ENCODE measurements at regions not wholly inside any gene's neighbourhood (a gene's known extent, or its start where the extent isn't known, plus 50 kb on each side); places are given as distances from the start of the nearest gene placed in this dataset.

DNA sequence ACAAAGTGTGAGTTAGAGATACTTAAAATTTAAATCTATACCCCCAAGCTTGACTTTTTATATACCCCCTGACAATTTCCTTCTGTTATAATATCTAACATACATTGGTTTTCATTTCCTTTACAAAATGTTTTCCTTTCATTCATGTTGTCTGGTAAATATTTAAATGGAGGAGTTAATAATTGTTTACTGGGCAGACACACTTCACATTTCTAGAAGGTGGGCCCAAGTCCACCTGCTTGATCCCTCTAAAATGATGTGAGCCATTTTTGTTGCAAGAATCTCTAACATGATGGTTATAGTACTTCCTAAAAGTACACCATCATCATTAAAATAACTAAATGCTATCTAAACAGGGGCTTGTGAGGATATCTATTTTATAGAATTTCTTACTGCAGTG, 155.9 kb downstream of the FAM174A start:
- no peak for DNase-seq
- no peak for TF ChIP-seq CTCF (IDR thresholded peaks at IDR 0.05)
- no peaks in the 10 kb centered on the region for H3K36me3 Mint-ChIP-seq (ENCODE audit: low read depth)
- ChIA-PET CTCF (no interaction called here), POLR2A (no interaction called here)
- Histone ChIP-seq H3K4me1 (ENCODE audit: insufficient read depth, low read length) (no peaks in the 10 kb centered on the region), H3K36me3 (ENCODE audit: insufficient read depth, low read length) (no peaks in the 10 kb centered on the region), H3K9me3 (ENCODE audit: control insufficient read depth in 1 of 2, insufficient read depth in 1 of 2, low read length in 2 of 2) (no peaks in the 10 kb centered on the region), H3K27me3 (ENCODE audit: control insufficient read depth in 1 of 2, insufficient read depth in 2 of 2, low read length in 2 of 2) (no peaks in the 10 kb centered on the region), H3K27ac (ENCODE audit: low read depth in 1 of 2, low read length in 2 of 2) (no peak overlapping the region), H3K4me3 (ENCODE audit: low read length) (no peak overlapping the region)
- ATAC-seq (ENCODE audit: poor library complexity): no peak
- H3K9me3 Mint-ChIP-seq: no peaks in the 10 kb centered on the region
- H3K27me3 Mint-ChIP-seq: no peaks in the 10 kb centered on the region
- H3K4me1 Mint-ChIP-seq (ENCODE audit: low read depth): no peaks in the 10 kb centered on the region
- no peak overlapping the region for H3K4me3 Mint-ChIP-seq
- intact Hi-C loops (cut with DNase I, micrococcal nuclease): no loop called here
- H3K27ac Mint-ChIP-seq: no peak overlapping the region

DNA sequence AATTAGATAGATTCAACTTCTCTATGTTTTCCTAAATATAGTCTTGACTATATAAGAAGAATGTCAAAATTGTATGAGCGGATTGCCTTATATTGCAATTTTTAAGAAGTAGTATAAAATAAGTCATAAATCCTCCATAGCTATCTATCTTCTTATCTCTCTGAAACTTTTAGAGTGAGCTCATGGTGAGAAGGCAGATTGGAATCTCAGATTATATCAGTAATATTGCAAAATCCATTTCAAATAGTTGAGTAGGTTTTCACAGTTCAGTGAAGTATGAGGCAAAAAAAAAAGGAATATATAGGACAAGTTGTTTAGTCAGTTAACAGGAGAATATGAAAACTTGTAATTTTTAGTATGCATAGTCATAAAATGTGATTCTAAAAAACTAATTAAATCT, 156.4 kb downstream of the FAM174A start:
- Histone ChIP-seq H3K4me1 (ENCODE audit: insufficient read depth, low read length) (no peaks in the 10 kb centered on the region), H3K27ac (ENCODE audit: low read depth in 1 of 2, low read length in 2 of 2) (no peak overlapping the region), H3K27me3 (ENCODE audit: control insufficient read depth in 1 of 2, insufficient read depth in 2 of 2, low read length in 2 of 2) (no peaks in the 10 kb centered on the region), H3K36me3 (ENCODE audit: insufficient read depth, low read length) (no peaks in the 10 kb centered on the region), H3K9me3 (ENCODE audit: control insufficient read depth in 1 of 2, insufficient read depth in 1 of 2, low read length in 2 of 2) (no peaks in the 10 kb centered on the region), H3K4me3 (ENCODE audit: low read length) (no peak overlapping the region)
- TF ChIP-seq CTCF (IDR thresholded peaks at IDR 0.05): no peak
- Mint-ChIP-seq H3K27me3 (no peaks in the 10 kb centered on the region), H3K4me1 (ENCODE audit: low read depth) (no peaks in the 10 kb centered on the region), H3K36me3 (ENCODE audit: low read depth) (no peaks in the 10 kb centered on the region), H3K9me3 (no peaks in the 10 kb centered on the region), H3K4me3 (no peak overlapping the region), H3K27ac (no peak overlapping the region)
- CTCF ChIA-PET: no interaction called here
- DNase-seq (no peak), ATAC-seq (ENCODE audit: poor library complexity) (no peak)
- POLR2A ChIA-PET: no interaction called here
- intact Hi-C loops (cut with DNase I, micrococcal nuclease): no loop called here

DNA sequence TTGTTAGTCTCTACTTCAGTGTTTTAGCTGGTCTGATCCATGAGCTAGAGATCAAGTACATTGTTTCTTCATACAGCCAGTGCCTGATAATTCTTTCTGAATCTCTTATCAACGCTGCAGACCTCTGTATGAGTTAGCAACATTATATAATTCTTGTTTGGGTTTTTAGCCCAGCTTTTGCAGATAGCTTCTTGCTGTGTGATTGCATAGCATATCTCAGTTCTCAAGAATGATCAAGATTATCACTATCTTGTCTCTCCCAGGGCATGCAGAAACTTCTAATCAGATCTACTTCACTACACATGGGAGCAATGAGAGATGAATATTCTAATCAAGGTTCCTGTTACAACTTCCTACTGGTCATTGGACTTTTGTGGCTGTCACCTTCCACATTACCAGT, 158.3 kb downstream of the FAM174A start:
- Mint-ChIP-seq H3K27ac (no peak overlapping the region), H3K27me3 (no peaks in the 10 kb centered on the region), H3K4me1 (ENCODE audit: low read depth) (no peaks in the 10 kb centered on the region), H3K9me3 (no peaks in the 10 kb centered on the region), H3K4me3 (no peak overlapping the region), H3K36me3 (ENCODE audit: low read depth) (no peaks in the 10 kb centered on the region)
- intact Hi-C loops (cut with DNase I, micrococcal nuclease): no loop called here
- ChIA-PET CTCF (no interaction called here), POLR2A (no interaction called here)
- Histone ChIP-seq H3K36me3 (ENCODE audit: insufficient read depth, low read length) (no peaks in the 10 kb centered on the region), H3K4me3 (ENCODE audit: low read length) (no peak overlapping the region), H3K9me3 (ENCODE audit: control insufficient read depth in 1 of 2, insufficient read depth in 1 of 2, low read length in 2 of 2) (no peaks in the 10 kb centered on the region), H3K4me1 (ENCODE audit: insufficient read depth, low read length) (no peaks in the 10 kb centered on the region), H3K27me3 (ENCODE audit: control insufficient read depth in 1 of 2, insufficient read depth in 2 of 2, low read length in 2 of 2) (no peaks in the 10 kb centered on the region), H3K27ac (ENCODE audit: low read depth in 1 of 2, low read length in 2 of 2) (no peak overlapping the region)
- no peak for DNase-seq
- ATAC-seq (ENCODE audit: poor library complexity): no peak
- no peak for TF ChIP-seq CTCF (IDR thresholded peaks at IDR 0.05)
